SK-N-MC (cell line): ENCODE measurements at regions not wholly inside any gene's neighbourhood (a gene's known extent, or its start where the extent isn't known, plus 50 kb on each side); places are given as distances from the start of the nearest gene placed in this dataset.

Source experiments
- EZH2 ChIP-seq: fragments of 200-600 bp; sonication (generic); IDR thresholded peaks from one replicate; pipeline ENCODE4 v1.6.1; 2017; ENCODE audit warnings: antibody characterized with exemption
- POLR2AphosphoS5 ChIP-seq: IDR thresholded peaks from 2 replicates; pipeline ENCODE4 v1.6.1; 2012; ENCODE audit warnings: mild to moderate bottlenecking, low read depth, low read length, borderline replicate concordance

DNA sequence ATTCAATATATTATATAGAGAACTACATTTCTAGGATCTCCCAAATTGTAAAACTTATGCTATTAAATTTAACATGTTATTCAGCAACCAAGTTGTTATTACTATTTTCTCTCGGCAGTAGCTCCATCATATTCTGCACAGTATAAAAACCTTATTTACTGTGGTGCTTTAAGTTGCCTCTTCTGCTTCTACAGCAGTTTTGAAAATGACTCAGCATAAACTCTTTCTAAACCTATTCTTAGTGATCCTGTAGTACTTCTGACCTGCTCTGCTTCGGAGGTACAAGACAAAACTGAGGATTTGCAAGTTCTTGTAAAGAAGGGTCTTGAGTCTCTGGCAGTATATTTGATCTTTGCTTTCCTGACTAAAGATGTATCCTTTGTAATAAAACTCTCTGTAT, 567.2 kb downstream of the TMX3 start:
- TF ChIP-seq EZH2 (no peak), POLR2AphosphoS5 (no peak)
